ENCODE measurements at regions not wholly inside any gene's neighbourhood (a gene's known extent, or its start where the extent isn't known, plus 50 kb on each side); places are given as distances from the start of the nearest gene placed in this dataset.

- TF ChIP-seq CTCF (IDR thresholded peaks at IDR 0.05; ENCODE audit: control extremely low read depth in 1 of 3, insufficient read depth in 1 of 3, low read depth in 1 of 3, low read length in 3 of 3) (no peak), FOSL1 (IDR thresholded peaks at IDR 0.05; ENCODE audit: insufficient read depth, low read depth, low read length) (no peak), JUN (IDR thresholded peaks at IDR 0.05; ENCODE audit: low read depth, low read length) (no peak), ASH2L (IDR thresholded peaks at IDR 0.05; ENCODE audit: low read length) (no peak), POLR2A (IDR thresholded peaks at IDR 0.05; ENCODE audit: control extremely low read depth in 1 of 2, low read depth in 2 of 2, low read length in 2 of 2) (no peak), RFX5 (IDR thresholded peaks at IDR 0.05; ENCODE audit: borderline replicate concordance, low read depth, low read length) (no peak), ATF3 (IDR thresholded peaks at IDR 0.05; ENCODE audit: insufficient read depth, low read depth, low read length) (no peak)
Measured at GRCh38 chr4:144338834-144339233, 198.3 kb upstream of the GYPA start.

Measured in H1 (cell line).